ENCODE measurements at regions not wholly inside any gene's neighbourhood (a gene's known extent, or its start where the extent isn't known, plus 50 kb on each side); places are given as distances from the start of the nearest gene placed in this dataset.

GRCh38 chr4:97132435-97132834, 1010.8 kb downstream of the STPG2 start:
- TF ChIP-seq POLR2AphosphoS5 (IDR thresholded peaks at IDR 0.05; ENCODE audit: low read depth, low read length) (no peak), POLR2A (IDR thresholded peaks at IDR 0.05; ENCODE audit: low read depth, low read length) (no peak)
